ENCODE measurements at regions not wholly inside any gene's neighbourhood (a gene's known extent, or its start where the extent isn't known, plus 50 kb on each side); places are given as distances from the start of the nearest gene placed in this dataset.

- no peak overlapping the region for H3K27ac ChIP-seq (ENCODE audit: low read length)
- H3K4me1 ChIP-seq (ENCODE audit: control insufficient read depth, insufficient read depth, low read length), result no peaks in the 10 kb centered on the region
- no peaks in the 10 kb centered on the region for H3K4me1 Mint-ChIP-seq
- no peak overlapping the region for H3K4me3 Mint-ChIP-seq
- no peaks in the 10 kb centered on the region for H3K36me3 Mint-ChIP-seq
- H3K27me3 Mint-ChIP-seq (ENCODE audit: low read depth in 2 of 2), result no peaks in the 10 kb centered on the region
- no peaks in the 10 kb centered on the region for H3K27me3 ChIP-seq (ENCODE audit: control insufficient read depth, insufficient read depth, low read length)
- H3K4me3 ChIP-seq (ENCODE audit: low read length), result no peak overlapping the region
- no peak overlapping the region for H3K27ac Mint-ChIP-seq
- peaks cover 3% of the 10 kb centered on the region for H3K9me3 ChIP-seq (ENCODE audit: control insufficient read depth, insufficient read depth, low read length)
- TF ChIP-seq CTCF (IDR thresholded peaks at IDR 0.05), result no peak
- H3K9me3 Mint-ChIP-seq, result peaks cover 0 to 2% of the 10 kb centered on the region in 2 donors
- no peak for DNase-seq
- intact Hi-C loops (cut with micrococcal nuclease), result no loop called here
- no peak for ATAC-seq
- 88% methylated on average over 3 of the region's 4 CpGs for WGBS (ENCODE audit: insufficient coverage)
- H3K36me3 ChIP-seq (ENCODE audit: control insufficient read depth, insufficient read depth, low read length), result no peaks in the 10 kb centered on the region
Observed at GRCh38 chr10:111875725-111876124, 307.8 kb downstream of the GPAM start.

- 46% methylated on average over 3 of the region's 3 CpGs for WGBS (ENCODE audit: insufficient coverage)
- no peaks in the 10 kb centered on the region for H3K36me3 Mint-ChIP-seq
- no peak for TF ChIP-seq CTCF (IDR thresholded peaks at IDR 0.05)
- H3K4me3 ChIP-seq (ENCODE audit: low read length), result no peak overlapping the region
- no peak for ATAC-seq
- H3K36me3 ChIP-seq (ENCODE audit: control insufficient read depth, insufficient read depth, low read length), result no peaks in the 10 kb centered on the region
- no peaks in the 10 kb centered on the region for H3K4me1 Mint-ChIP-seq
- no peaks in the 10 kb centered on the region for H3K4me1 ChIP-seq (ENCODE audit: control insufficient read depth, insufficient read depth, low read length)
- H3K4me3 Mint-ChIP-seq, result no peak overlapping the region
- H3K27me3 ChIP-seq (ENCODE audit: control insufficient read depth, insufficient read depth, low read length), result no peaks in the 10 kb centered on the region
- DNase-seq, result no peak
- peaks cover 8% of the 10 kb centered on the region for H3K9me3 ChIP-seq (ENCODE audit: control insufficient read depth, insufficient read depth, low read length)
- H3K27ac ChIP-seq (ENCODE audit: low read length), result no peak overlapping the region
- intact Hi-C loops (cut with micrococcal nuclease), result no loop called here
- no peaks in the 10 kb centered on the region for H3K27me3 Mint-ChIP-seq (ENCODE audit: low read depth in 2 of 2)
- H3K27ac Mint-ChIP-seq, result no peak overlapping the region
- H3K9me3 Mint-ChIP-seq, result peaks cover 0 to 2% of the 10 kb centered on the region in 2 donors
Observed at GRCh38 chr10:111877258-111877657, 306.3 kb downstream of the GPAM start.

GRCh38 chr10:111879969-111880368, 303.6 kb downstream of the GPAM start:
- no peaks in the 10 kb centered on the region for H3K36me3 ChIP-seq (ENCODE audit: control insufficient read depth, insufficient read depth, low read length)
- no peaks in the 10 kb centered on the region for H3K27me3 ChIP-seq (ENCODE audit: control insufficient read depth, insufficient read depth, low read length)
- ATAC-seq (no peak), DNase-seq (no peak)
- Mint-ChIP-seq H3K4me1 (no peaks in the 10 kb centered on the region), H3K27me3 (ENCODE audit: low read depth in 2 of 2) (no peaks in the 10 kb centered on the region), H3K4me3 (no peak overlapping the region), H3K27ac (no peak overlapping the region), H3K36me3 (no peaks in the 10 kb centered on the region), H3K9me3 (peaks cover 2 to 5% of the 10 kb centered on the region in 2 donors)
- no CpG with 5 or more reads among the region's 2 CpGs for WGBS (ENCODE audit: insufficient coverage)
- H3K4me3 ChIP-seq (ENCODE audit: low read length), result no peak overlapping the region
- TF ChIP-seq CTCF (IDR thresholded peaks at IDR 0.05), result no peak
- H3K27ac ChIP-seq (ENCODE audit: low read length), result no peak overlapping the region
- peaks cover 7% of the 10 kb centered on the region for H3K9me3 ChIP-seq (ENCODE audit: control insufficient read depth, insufficient read depth, low read length)
- H3K4me1 ChIP-seq (ENCODE audit: control insufficient read depth, insufficient read depth, low read length), result no peaks in the 10 kb centered on the region
- intact Hi-C loops (cut with micrococcal nuclease), result no loop called here

GRCh38 chr10:111885046-111885445, 298.5 kb downstream of the GPAM start:
- no peak for DNase-seq
- no peaks in the 10 kb centered on the region for H3K27me3 ChIP-seq (ENCODE audit: control insufficient read depth, insufficient read depth, low read length)
- no peaks in the 10 kb centered on the region for H3K36me3 ChIP-seq (ENCODE audit: control insufficient read depth, insufficient read depth, low read length)
- Mint-ChIP-seq H3K27me3 (ENCODE audit: low read depth in 2 of 2) (no peaks in the 10 kb centered on the region), H3K9me3 (peaks cover 4 to 8% of the 10 kb centered on the region in 2 donors), H3K4me3 (no peak overlapping the region), H3K4me1 (no peaks in the 10 kb centered on the region), H3K27ac (no peak overlapping the region), H3K36me3 (no peaks in the 10 kb centered on the region)
- TF ChIP-seq CTCF (IDR thresholded peaks at IDR 0.05), result no peak
- H3K4me3 ChIP-seq (ENCODE audit: low read length), result no peak overlapping the region
- H3K4me1 ChIP-seq (ENCODE audit: control insufficient read depth, insufficient read depth, low read length), result no peaks in the 10 kb centered on the region
- intact Hi-C loops (cut with micrococcal nuclease), result no loop called here
- no peak for ATAC-seq
- 80% methylated on average over 1 of the region's 1 CpG for WGBS (ENCODE audit: insufficient coverage)
- peaks cover 5% of the 10 kb centered on the region for H3K9me3 ChIP-seq (ENCODE audit: control insufficient read depth, insufficient read depth, low read length)
- H3K27ac ChIP-seq (ENCODE audit: low read length), result no peak overlapping the region
